NCI-H1105 treated with DMSO at 0.1 percent for 48 hours (cell line): ENCODE measurements at regions not wholly inside any gene's neighbourhood (a gene's known extent, or its start where the extent isn't known, plus 50 kb on each side); places are given as distances from the start of the nearest gene placed in this dataset.
"Not testable (repeated sequence)": the region's sequence is repeated elsewhere in the genome, so short reads cannot be mapped to it uniquely, and the experiment has no call there.

Source experiments
- DNase-seq: peaks from one replicate; lab custom pipeline; 2025; lab: John Stamatoyannopoulos, UW

DNA sequence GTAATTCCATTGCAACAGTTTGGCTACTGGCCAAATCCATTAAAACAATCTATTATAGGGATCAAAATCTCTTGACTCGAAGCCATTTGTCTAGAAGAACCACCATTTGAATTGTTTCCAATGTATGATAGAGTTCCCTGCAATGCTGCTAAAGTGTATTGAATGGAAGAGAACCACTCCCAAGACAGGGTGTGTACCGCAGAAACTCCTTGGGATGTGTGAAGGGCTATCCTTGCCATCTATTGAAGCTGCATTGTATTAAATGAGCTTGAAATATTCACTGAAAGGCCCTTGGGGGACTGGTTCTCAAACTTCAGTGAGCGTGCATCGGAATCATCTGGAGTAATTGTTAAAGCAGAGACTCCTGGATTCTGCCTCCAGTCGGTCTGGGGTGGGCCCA, 260.4 kb upstream of the MEIS1 start:
- no peak for DNase-seq

DNA sequence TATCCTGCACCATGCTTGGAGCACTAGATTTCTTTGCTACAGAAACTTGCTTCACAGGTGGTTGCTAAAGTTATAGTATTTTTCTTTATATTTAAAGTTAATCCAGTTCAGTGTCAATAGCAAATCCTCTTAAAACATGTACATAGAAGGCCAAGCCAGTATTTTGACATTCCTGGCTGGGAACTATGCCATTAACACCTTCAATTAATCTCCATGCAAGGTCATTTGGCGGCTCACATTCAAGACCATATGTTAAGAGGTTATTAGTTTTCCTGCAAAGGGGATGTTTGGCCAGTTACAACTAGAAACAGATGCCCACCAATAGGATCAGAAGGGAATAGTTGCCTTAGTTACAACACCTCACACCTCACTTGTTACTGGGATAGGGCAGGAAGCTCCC, 261.3 kb upstream of the MEIS1 start:
- DNase-seq, result no peak

DNA sequence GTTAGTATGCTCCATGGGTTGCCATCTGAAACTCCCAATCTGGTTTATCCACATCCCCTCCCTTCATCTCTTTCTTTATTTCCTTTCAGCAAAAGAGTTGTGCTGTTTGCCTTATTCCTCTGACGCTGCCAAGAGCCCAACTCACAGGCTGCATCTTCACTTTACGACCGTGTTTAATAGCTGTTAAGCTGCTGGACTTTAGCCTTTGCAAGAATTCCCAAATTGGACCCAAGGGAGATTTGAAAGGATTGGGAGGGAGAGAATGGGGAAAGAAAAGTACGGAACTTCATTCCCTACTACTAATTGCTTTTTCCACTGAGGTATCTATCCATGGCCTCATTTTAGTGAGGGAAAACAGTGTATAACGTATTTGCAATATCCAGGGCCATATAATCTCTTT, 263.4 kb upstream of the MEIS1 start:
- peak; percentile 7 for DNase-seq

DNA sequence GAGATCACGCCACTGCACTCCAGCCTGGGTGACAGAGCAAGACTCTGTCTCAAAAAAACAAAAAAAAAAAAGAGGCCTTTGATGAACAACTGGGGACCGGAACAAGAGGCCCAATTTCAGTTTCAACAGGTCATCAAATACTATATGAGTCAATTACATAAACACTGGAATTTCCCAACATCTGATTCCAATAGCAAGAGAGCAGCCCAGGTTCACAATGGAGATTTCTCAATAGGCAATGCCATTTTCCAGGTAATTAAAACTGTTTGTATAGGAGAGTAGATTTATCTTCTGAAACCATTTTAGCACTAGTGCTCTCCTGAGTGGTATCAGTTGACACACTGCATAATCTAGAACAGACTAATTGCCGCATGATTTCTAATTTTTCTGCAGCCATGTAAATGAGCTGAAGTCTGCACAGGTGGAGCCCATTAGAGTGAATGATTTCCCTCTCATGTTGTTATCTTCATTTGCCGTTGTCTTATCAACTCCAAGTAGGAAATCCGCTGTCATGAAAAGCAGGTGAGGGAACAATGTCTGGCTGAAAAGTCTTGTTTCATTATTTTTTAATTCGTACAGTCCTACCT, 264.1 kb upstream of the MEIS1 start:
- peak; percentile 82 for DNase-seq

DNA sequence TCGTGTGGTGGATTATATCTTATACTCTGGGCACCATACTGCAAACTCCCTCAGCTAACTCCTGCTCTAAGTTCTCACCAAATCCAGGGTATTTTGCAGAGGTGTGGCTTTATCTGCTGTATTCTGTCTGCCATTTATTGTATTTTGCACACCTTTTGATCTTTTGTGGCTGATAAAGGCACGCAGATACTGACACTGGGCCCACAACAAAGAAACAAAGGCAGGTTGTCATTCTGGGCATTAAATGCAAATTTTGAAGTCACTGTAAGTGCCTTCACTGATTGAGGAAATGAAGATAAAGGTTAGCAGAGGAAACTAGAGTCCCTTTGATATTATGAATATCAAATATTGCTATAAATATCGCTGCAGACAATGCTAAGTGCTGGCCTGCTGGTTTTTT, 265.8 kb upstream of the MEIS1 start:
- DNase-seq, result no peak

DNA sequence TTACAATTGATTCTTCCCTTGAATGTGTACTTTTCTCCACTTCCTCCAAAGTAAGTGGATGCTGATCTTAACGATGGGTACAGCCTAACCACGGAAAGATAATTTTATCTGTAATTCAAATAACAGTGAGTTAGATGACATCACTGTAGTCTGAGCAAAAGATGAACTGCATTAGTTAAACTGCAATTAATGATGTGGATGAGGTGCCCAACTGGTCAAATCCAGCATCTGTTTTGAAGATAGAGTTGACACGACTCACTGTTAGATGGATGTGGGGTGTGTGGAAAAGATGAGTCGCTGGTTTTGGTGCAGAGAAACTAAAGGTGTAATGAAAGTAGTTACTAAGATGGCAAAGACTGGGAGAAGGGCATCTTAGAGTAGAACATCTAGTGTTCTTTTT, 270.5 kb upstream of the MEIS1 start:
- DNase-seq, result no peak

DNA sequence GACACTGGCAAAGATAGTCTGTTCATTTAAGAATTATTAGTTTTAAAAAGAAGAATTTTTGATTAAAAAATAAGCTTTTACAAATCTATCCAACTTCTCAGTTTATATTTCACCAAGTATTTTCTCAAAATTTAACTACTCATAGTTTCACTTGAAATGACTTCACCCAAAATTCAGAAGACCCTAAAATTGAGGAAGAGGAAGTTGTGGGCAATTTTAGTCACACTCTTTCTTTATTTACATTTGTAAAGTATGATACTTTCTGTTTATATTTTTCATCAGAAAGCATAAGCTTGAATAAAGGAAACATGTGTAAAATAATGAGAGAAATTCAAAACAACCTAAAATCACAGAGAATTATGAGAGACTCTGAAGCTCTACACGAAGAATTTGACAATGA, 278.8 kb upstream of the MEIS1 start:
- DNase-seq, result no peak

DNA sequence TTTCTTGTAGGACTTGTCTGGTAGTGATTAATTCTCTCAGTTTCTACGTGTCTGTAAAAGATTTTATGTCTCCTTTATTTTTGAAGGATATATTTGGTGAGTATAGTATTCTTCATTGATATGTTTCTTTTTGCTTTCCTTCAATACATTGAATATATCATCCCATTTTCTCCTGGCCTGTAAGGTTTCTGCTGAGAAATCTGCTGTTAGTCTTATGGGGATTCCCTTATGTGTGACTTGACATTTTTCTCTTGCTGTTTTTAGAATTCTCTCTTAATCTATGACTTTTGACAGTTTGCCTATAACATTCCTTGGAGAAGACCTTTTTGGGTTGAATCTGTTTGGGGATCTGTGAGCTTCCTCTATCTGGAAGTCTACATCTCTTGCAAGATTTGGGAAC, 281.0 kb upstream of the MEIS1 start:
- no peak for DNase-seq

DNA sequence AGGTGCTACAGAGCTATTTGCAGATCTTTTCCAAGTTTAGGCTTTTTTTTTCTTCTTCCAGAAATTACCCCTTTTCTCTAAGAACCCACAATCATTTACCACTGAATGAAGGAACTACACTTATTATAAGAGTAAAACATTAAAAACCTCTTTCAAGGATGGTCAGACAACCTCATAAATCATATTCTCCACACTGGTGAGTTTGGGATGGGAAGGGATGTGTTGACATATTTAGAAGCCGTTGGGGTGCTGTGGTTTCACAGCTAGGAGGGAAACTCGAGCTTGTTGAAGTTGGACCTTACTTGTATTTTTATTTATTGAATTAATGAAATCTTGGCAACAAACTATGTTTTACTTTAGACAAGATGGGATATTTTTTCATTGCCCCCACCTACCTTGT, 289.4 kb upstream of the MEIS1 start:
- no peak for DNase-seq

DNA sequence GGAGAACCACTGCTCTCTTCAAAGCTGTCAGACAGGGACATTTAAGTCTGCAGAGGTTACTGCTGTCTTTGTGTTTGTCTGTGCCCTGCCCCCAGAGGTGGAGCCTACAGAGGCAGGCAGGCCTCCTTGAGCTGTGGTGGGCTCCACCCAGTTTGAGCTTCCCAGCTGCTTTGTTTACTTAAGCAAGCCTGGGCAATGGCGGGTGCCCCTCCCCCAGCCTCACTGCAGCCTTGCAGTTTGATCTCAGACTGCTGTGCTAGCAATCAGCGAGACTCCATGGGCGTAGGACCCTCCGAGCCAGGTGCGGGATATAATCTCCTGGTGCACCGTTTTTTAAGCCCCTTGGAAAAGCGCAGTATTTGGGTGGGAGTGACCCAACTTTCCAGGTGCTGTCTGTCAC, 290.6 kb upstream of the MEIS1 start:
- not testable (repeated sequence) for DNase-seq

DNA sequence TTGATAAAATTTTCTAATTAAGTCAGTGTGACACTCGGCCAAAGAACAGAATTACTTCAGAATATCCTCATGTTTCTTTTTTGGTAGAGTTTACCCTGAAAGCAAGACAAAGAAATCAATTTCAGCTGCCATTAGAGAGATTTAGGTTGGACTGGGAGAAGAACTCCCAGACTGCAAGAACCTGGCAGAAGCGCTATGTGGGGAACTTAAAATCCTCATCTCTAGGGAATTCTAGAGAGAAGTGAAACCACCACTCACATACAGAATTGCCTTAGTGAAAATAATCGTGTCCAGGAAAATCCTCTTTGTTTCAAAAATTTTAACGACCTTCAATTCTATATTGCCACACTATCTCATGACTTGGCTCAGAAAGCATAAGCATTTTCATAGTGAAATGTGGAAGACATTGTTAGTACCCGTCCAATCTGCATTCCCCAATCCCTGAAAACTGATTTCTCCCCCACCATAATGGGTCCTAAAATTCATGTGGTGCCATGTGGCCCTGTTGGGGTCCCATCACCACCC, 297.3 kb upstream of the MEIS1 start:
- DNase-seq, result no peak

DNA sequence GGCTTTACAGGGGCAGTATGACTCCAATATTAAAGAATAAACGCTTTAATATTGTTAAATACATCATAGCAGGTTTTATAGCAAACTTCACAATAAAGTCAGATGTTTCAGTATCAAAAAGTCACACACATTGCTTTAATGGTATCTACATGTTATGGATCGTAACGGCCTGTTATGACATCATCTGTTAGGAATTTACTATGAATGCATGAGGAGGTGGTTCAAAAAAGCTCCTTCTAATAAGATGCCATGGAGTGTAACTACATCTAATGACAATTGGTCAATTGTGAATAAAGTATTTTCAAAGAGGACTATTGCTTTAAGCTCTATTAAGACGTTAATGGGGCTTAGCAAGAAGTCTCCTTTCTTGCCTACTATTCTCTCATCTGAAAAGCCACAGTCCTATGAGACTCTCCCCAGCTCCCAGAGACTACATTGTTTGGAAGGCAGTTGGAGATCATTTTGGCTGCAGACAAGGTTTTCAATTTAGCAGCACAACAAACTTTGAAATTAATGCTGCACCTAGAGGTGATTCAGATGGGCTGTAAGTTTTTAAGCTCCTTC, 300.7 kb upstream of the MEIS1 start:
- no peak for DNase-seq

DNA sequence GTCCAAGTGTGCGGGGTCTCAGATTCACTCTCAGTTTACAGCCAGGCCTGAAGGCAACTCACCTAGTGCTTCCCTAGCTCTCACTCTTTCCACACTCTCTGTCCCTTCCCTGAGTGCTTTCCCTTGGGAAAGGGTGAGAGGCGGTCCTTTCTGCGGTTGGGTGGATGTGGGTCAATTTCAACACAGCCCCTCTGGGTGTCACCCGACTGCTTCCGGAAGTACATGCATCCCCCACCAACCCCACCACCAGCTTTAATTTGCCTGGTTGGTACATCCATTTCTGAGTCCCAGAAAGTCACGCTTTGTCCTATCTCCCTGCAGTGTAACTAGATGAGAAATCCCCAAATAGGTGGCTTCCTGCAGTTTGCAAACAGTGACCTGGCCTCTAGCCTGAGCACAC, 307.3 kb upstream of the MEIS1 start:
- DNase-seq, result no peak

DNA sequence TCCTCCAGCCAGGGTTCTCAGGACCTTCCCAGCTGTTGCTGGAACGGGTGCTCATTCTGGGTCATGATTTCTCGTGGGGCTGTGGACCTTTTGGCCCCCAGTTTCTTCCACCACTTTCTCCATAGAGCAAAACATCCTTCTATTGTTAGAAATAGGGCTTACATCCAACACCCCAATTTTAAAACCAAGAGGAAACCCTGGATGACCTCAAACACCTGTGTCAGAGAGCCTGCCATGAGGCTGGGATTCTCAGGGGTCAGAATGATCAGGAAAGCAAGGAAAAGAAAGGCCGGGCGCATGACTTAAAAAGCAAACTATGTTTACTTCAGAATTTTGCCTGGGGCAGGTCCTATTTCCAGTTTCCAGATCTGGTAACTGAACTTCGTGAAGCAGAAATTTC, 307.9 kb upstream of the MEIS1 start:
- DNase-seq, result no peak

DNA sequence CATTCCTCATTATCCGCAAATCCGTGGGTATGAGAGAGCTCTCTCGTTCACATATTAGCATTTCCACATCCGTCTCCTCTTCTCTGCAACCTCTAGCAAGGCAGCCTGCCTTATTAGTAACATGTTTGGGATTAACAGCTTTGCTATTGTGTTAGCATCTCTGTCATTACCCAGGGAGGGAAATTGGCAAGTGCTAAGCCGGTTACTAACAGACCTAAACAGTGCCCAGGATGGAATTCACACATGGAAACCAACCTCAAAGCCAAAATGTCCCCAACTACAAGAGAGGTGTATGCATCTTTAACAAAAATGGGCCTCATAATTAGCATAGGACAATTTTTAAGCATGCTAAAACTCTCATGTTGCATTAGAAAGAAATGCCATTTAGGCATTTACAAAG, 309.0 kb upstream of the MEIS1 start:
- no peak for DNase-seq

DNA sequence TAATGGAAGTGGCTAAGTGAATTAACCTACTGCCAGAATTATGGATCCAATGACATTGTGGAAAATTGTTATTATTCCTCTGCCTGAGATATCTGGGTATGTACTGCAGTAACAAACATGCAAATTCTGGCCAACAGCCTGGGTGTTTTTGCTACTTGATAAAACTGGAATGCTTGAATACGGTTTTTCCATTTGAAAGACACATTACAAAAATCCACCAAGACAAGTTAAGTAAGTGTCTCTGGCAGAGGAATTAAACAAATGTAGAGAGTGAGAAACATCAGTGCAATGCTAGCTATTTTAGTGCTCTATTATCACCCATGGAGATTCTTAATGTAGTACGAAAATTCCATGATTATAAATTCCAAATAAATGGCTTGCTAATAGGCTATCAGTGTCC, 312.4 kb upstream of the MEIS1 start:
- DNase-seq, result no peak

DNA sequence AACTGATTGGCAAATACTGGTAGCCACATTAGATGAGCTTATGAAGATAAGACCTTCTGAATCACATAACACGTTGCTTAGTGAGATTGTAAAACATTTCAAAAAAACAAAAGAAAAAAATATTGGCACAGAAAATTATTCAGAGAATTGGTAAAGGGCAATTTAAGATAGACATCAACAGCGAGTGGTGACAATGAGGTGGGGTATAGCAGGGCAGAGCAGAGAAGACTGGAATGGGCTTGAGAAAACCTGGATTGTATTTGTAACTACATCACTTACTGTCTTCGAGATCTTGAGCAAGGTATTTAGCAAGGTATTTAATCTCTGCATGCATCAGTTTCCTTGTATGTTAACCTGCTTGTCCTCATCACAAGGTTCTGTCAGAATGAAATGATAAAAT, 313.0 kb upstream of the MEIS1 start:
- DNase-seq, result no peak

DNA sequence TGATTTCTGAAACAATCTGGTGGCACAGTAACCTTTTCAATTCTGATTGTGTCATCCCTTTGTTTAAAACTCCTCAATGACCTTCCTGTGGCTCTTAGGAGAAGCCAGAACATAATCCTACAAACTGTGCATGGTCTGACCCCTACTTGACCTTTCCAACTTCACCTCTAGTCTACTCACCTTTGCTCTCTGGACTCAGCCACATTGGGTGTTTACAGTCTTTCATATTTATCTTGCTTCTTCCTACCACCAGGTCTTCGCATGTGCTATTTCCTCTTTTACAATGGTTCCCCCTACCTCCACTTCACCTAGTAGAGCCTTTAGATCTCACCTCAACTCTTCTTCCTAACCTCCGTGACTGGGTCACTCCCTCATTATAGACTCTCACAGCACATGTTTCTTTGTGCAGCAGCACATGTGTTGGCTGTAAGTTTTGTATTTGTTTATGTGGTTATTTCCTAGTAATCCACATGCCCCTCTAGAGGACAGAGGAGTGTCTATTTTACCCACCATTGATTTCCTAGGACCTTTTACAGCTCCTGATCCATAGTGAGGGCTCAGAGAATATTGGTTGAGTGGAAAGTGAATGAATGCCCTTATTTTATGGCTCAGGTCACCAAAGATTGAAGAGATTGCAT, 320.8 kb upstream of the MEIS1 start:
- no peak for DNase-seq

DNA sequence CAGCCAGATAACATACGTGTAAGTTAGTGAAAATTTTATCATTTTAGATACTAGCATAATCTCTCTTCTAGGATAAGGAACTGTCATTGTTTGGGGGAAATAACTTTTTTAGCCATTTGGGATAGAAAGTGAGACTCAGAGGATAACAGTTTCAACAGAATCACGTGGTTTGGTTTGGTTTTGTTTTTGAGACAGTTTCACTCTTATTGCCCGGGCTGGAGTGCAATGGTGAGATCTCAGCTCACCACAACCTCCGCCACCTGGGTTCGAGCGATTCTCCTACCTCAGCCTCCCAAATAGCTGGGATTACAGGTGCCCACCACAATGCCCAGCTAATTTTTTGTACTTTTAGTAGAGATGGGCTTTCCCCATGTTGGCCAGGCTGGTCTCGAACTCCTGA, 323.2 kb upstream of the MEIS1 start:
- DNase-seq, result no peak

DNA sequence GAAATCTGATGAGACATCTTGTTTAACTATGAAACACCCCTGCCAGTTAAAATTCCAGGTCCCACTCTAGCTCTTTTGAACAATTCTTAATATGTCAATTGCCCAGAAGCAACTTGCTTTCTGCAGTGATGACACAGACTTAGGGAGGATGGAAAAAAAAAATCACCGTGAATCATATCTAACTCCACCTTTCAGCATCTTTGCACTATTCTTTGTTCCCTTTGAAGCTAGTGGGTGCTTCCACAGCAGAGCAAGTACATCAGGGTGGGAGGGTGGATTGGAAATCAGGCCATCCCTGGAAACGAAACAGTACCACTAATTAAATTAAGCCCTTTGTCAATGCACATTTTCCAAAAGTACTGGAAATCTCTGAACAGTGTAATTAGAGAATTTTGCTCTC, 324.3 kb upstream of the MEIS1 start:
- no peak for DNase-seq

DNA sequence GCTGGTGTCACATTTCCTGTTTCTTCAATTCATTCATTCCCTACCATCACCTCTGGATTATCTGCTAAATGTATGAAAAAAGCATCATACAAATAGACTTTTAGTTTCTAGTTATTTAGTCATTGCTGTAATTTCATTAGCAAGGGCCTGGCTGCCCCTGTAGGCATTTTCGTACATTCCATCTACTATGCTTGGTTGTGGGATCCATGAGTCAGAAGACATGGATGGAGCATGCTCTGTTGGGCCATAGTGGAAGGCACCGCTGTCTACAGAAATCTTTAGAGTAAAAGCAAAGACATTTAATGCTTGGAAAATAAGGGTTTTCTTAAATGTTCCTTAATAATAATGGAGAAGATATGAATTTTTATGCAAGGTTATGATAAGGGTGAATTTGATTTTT, 324.8 kb upstream of the MEIS1 start:
- no peak for DNase-seq

DNA sequence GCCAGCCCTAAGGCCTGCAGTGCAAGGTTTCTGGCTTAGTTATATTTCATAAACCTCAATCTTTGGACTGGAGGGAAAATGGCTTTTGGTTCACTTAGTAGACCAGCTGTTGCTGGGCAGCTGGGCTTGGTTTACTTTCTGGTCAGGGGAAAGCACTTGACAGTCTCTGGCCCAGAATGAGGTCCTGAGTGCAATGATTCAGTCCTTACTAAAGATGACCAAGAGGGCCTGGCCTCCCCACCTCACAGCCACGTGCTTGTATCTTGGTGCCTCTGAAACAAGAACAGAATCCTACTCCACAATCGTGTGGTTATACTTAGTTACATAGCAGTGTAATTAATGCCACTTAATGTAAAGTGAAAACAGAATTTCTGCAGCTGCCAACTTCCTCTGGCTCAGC, 325.5 kb upstream of the MEIS1 start:
- DNase-seq, result peak; percentile 28

DNA sequence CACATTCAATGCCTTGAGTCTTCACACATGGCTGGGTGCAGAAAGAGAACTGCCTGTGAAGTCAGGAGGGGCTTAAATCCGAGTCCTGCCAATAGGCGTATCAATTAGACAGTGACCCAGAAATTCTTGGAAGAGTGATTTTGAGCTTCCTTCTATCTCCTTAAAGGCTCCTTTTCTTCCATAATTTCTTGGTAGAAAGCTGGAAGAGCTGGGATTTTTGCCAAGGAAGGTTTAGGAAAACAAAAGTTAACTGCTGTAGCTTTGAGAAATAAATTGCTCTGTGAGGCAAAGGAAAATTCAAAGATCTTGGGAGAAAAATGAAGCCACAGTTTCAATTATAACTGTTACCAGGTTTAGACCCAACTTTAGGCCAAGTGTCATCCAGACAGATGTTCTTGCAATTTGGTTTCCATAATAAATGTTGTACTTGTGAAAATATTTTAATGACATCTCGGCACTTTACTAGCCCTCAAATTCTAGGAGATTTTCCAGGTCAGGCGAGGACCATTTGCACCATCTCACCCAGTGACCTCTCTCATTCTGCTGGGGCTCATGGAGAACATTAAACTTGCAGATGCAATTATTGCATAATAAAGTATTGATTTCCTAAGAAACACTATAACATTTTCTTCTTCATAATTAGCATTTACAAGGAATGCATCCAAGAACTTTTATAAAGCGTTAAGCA, 329.7 kb upstream of the MEIS1 start:
- DNase-seq, result no peak
